ENCODE measurements at regions not wholly inside any gene's neighbourhood (a gene's known extent, or its start where the extent isn't known, plus 50 kb on each side); places are given as distances from the start of the nearest gene placed in this dataset.

DNA sequence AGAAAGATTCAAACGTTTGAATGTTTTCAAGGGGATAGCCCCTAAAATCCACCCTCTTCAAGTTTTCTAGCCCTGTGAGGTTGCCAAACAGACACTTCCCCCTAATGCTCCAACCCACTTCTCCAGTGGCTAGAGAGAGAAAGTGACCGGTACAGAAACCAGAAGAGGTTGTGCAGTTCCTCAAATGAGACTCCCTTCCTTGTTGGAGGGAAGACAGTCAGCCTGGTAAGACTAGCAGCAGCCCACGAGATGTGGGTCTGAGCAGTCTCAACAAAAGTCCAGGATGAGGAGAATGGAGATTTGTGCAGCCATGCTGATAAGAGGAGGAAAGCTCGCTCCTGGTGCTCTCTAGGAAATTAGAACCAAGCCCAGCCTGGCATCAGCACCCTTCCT lies 222.8 kb upstream of the TPRG1 start:
- TF ChIP-seq POLR2A (IDR thresholded peaks at IDR 0.05) = no peak
- TF ChIP-seq, protein P1, sequence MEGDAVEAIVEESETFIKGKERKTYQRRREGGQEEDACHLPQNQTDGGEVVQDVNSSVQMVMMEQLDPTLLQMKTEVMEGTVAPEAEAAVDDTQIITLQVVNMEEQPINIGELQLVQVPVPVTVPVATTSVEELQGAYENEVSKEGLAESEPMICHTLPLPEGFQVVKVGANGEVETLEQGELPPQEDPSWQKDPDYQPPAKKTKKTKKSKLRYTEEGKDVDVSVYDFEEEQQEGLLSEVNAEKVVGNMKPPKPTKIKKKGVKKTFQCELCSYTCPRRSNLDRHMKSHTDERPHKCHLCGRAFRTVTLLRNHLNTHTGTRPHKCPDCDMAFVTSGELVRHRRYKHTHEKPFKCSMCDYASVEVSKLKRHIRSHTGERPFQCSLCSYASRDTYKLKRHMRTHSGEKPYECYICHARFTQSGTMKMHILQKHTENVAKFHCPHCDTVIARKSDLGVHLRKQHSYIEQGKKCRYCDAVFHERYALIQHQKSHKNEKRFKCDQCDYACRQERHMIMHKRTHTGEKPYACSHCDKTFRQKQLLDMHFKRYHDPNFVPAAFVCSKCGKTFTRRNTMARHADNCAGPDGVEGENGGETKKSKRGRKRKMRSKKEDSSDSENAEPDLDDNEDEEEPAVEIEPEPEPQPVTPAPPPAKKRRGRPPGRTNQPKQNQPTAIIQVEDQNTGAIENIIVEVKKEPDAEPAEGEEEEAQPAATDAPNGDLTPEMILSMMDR (IDR thresholded peaks at IDR 0.05) = no peak
